Caco-2 (cell line): ENCODE measurements at regions not wholly inside any gene's neighbourhood (a gene's known extent, or its start where the extent isn't known, plus 50 kb on each side); places are given as distances from the start of the nearest gene placed in this dataset.
"Not testable (repeated sequence)": the region's sequence is repeated elsewhere in the genome, so short reads cannot be mapped to it uniquely, and the experiment has no call there.

Source experiments
- BruUV-seq: library from RNA; stranded (reverse); fragments of 400-500 nt; replicated peaks from 2 replicates; lab custom pipeline; 2021; lab: Mats Ljungman, UMichigan
- CTCF ChIA-PET: fragments of 300-600 bp; sonication (Branson Sonifier 250); formaldehyde crosslinking; loops from one replicate; lab custom pipeline; 2022; ENCODE audit warnings: antibody characterized with exemption; lab: Charles Lee
- POLR2A ChIA-PET: fragments of 300-600 bp; sonication (Branson Sonifier 250); formaldehyde crosslinking; loops from one replicate; lab custom pipeline; 2022; ENCODE audit warnings: antibody characterized with exemption; lab: Charles Lee
- DNase-seq, 2 experiments: peaks; one replicate each; pipeline versions ENCODE4 v3.0.0 to v3.0.0-alpha.2; 2020 to 2022
- H3K27me3 ChIP-seq: replicated peaks from 2 replicates; pipeline ENCODE4 v1.6.0; 2011; ENCODE audit warnings: low read length; ENCODE audit not compliant: control insufficient read depth, insufficient read depth
- H3K36me3 ChIP-seq: 2 replicates; pipeline ENCODE4 v1.5.1; 2011; ENCODE audit warnings: low read length; ENCODE audit not compliant: control insufficient read depth, insufficient read depth
- H3K4me1 ChIP-seq: fragments of 250-450 bp; sonication (Bioruptor Pico); 2 replicates; pipeline ENCODE4 v1.5.1; 2020; ENCODE audit warnings: mild to moderate bottlenecking
- H3K4me3 ChIP-seq: 2 replicates; pipeline ENCODE4 v1.5.1; 2011; ENCODE audit warnings: low read depth, mild to moderate bottlenecking, control low read depth, low read length
- H3K9me3 ChIP-seq: fragments of 250-450 bp; sonication (Bioruptor Pico); 2 replicates; pipeline ENCODE4 v1.5.1; 2020; ENCODE audit warnings: mild to moderate bottlenecking, moderate library complexity
- H3K27ac Mint-ChIP-seq: one replicate; pipeline ENCODE4 v1.8.0; 2022; ENCODE audit warnings: mixed read lengths; ENCODE audit not compliant: unreplicated experiment
- H3K27me3 Mint-ChIP-seq: one replicate; pipeline ENCODE4 v1.8.0; 2022; ENCODE audit warnings: mixed read lengths; ENCODE audit not compliant: insufficient read depth, unreplicated experiment
- H3K36me3 Mint-ChIP-seq: one replicate; pipeline ENCODE4 v1.8.0; 2022; ENCODE audit warnings: mild to moderate bottlenecking, mixed read lengths; ENCODE audit not compliant: insufficient read depth, unreplicated experiment
- H3K4me1 Mint-ChIP-seq: one replicate; pipeline ENCODE4 v1.8.0; 2022; ENCODE audit warnings: low read depth, mixed read lengths; ENCODE audit not compliant: unreplicated experiment
- H3K4me3 Mint-ChIP-seq: one replicate; pipeline ENCODE4 v1.8.0; 2022; ENCODE audit warnings: mild to moderate bottlenecking, moderate library complexity, mixed read lengths; ENCODE audit not compliant: unreplicated experiment
- H3K9me3 Mint-ChIP-seq: one replicate; pipeline ENCODE4 v1.8.0; 2022; ENCODE audit warnings: mixed read lengths; ENCODE audit not compliant: unreplicated experiment
- intact Hi-C: fragments of 100-400 bp; cut with micrococcal nuclease; formaldehyde crosslinking; loops from one replicate; pipeline ENCODE4 v1.10.0; 2022; ENCODE audit not compliant: unreplicated experiment

DNA sequence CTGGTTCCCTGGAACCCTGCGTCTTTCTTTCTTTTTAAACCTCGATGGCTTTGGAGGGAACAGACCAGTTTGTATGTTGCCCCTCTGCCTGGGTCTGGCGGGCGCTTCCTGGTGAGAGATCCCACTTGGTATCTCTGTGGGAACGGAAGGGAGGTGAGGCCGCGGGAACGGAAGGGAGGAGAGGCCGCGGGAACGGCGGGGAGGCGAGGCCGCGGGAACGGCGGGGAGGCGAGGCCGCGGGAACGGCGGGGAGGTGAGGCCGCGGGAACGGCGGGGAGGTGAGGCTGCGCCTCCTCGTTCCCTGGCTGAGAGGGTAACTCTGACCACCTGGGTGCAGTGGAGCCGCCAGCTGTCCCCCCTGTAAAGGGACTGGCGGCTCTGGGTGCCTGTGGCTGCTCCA lies 169.5 kb downstream of the NPIPB11 start:
- H3K4me3 ChIP-seq, intact Hi-C loops, H3K27ac Mint-ChIP-seq, DNase-seq, H3K9me3 Mint-ChIP-seq, H3K4me1 Mint-ChIP-seq, H3K27me3 ChIP-seq, H3K4me3 Mint-ChIP-seq, POLR2A ChIA-PET, H3K4me1 ChIP-seq, CTCF ChIA-PET, H3K9me3 ChIP-seq, H3K36me3 ChIP-seq, H3K27me3 Mint-ChIP-seq, H3K36me3 Mint-ChIP-seq, BruUV-seq: not testable (repeated sequence)

- CTCF ChIA-PET, H3K27ac Mint-ChIP-seq, H3K27me3 ChIP-seq, BruUV-seq, H3K36me3 ChIP-seq, intact Hi-C loops, H3K4me3 ChIP-seq, H3K4me3 Mint-ChIP-seq, H3K4me1 Mint-ChIP-seq, H3K9me3 Mint-ChIP-seq, H3K27me3 Mint-ChIP-seq, H3K9me3 ChIP-seq, POLR2A ChIA-PET, H3K4me1 ChIP-seq, H3K36me3 Mint-ChIP-seq: not testable (repeated sequence)
- peak in 1 of 2 experiments; percentile 7 for DNase-seq
These were observed 170.6 kb downstream of the NPIPB11 start for GRCh38 chr16:29235836-29236370.

DNA sequence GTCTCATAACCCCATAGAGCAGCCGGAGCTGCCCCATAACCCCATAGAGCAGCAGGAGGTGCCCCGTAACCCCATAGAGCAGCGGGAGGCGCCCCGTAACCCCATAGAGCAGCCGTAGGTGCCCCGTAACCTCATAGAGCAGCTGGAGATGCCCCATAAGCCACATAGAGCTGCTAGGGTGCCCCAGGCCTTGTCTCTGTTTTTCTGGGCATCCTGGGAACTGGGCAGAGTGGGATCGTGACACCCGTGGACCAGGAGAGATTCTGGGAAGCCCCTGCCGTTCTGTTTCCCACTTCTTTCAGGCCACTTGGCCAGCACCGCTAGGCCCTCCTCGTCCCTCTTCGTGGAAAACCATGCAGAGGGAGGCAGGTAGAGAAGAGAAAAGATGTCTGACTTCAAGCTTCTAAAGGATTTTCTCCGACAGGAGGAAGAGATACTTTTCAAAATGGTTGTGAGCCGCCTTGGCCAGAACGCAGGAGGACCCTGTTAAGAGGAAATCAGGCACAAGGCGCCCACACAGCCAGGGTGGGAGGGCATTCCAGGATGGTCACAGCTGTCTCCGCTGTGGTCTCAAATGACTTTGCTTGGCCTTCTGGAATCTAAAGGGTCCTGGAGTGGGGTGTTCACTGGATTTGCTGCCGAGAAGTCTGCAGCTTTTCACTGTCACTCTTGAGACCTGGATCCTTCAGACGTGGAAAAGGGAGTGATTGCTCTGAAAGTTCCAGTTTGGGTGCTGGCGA lies 171.8 kb downstream of the NPIPB11 start:
- H3K4me3 ChIP-seq, H3K4me1 Mint-ChIP-seq, H3K27ac Mint-ChIP-seq, H3K9me3 Mint-ChIP-seq, H3K36me3 Mint-ChIP-seq, POLR2A ChIA-PET, H3K36me3 ChIP-seq, H3K9me3 ChIP-seq, H3K27me3 ChIP-seq, H3K27me3 Mint-ChIP-seq, H3K4me3 Mint-ChIP-seq, BruUV-seq, intact Hi-C loops, H3K4me1 ChIP-seq: not testable (repeated sequence)
- DNase-seq: peak in 1 of 2 experiments; percentile 17
- CTCF ChIA-PET: interaction anchor here (0.6 kb wide), 1 partner anchor 13 kb away, joined by 3 read pairs; no protein-coding TSS in a partner anchor

DNA sequence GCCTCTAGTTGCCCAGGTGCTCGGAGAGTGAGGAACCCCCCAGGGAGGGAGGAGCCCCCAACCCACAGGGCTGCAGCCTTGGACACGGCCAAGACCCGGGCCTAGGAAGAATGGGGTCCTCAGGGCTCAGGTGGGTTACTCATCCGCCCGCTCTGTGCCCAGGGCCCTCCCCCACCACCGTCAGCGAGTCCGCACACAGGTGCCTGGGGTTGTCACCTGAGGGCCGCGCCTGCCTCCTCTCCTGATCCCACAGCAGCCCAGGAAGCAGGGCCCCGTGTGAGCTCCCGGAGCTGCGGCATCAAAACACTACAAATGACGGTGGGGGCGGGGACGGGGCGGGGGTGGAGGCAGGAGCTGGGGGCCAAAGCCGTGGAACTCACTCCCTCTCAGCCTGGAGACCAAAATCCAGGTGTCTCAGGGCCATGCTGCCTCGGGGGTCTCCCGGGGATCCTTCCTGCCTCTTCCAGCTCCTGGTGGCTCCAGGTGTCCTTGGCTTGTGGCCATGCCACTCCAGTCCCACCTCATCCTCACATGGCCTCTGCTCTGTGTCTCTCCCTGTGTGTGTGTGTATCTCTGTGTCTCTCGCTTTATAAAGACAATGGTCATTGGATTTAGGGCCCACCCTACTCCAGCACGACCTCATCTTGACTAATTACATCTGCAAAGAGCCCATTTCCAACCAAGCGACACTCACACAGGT lies 172.7 kb downstream of the NPIPB11 start:
- H3K36me3 Mint-ChIP-seq, H3K4me1 ChIP-seq, H3K4me3 Mint-ChIP-seq, H3K27ac Mint-ChIP-seq, H3K36me3 ChIP-seq, BruUV-seq, H3K27me3 Mint-ChIP-seq, intact Hi-C loops, DNase-seq, H3K4me1 Mint-ChIP-seq, H3K27me3 ChIP-seq, H3K4me3 ChIP-seq, H3K9me3 Mint-ChIP-seq, H3K9me3 ChIP-seq, POLR2A ChIA-PET, CTCF ChIA-PET: not testable (repeated sequence)
